ENCODE measurements at regions not wholly inside any gene's neighbourhood (a gene's known extent, or its start where the extent isn't known, plus 50 kb on each side); places are given as distances from the start of the nearest gene placed in this dataset.
A peak's percentile ranks its signal among the peaks of the same experiment; 100 is the strongest.

- TF ChIP-seq POLR2A (IDR thresholded peaks at IDR 0.05): no peak
- TF ChIP-seq CTCF (IDR thresholded peaks at IDR 0.05): no peak
- Histone ChIP-seq H3K27me3 (no peaks in the 10 kb centered on the region), H3K4me3 (no peak overlapping the region), H3K9me3 (no peaks in the 10 kb centered on the region), H3K36me3 (ENCODE audit: low read depth, missing control alignments) (no peaks in the 10 kb centered on the region), H3K4me1 (no peaks in the 10 kb centered on the region), H3K27ac (no peak overlapping the region)
- intact Hi-C loops (cut with DNase I; ENCODE audit: low total_unique reads): no loop called here
- 66 to 94% methylated on average over 2 of the region's 2 CpGs for WGBS, 2 donors
- DNase-seq: no peak
Observed at GRCh38 chr9:1457460-1457859, 407.3 kb downstream of the DMRT2 start.

GRCh38 chr9:1458503-1458902 is 408.3 kb downstream of the DMRT2 start:
- H3K27ac ChIP-seq: no peak overlapping the region
- no peaks in the 10 kb centered on the region for H3K4me1 ChIP-seq
- H3K4me3 ChIP-seq: no peak overlapping the region
- intact Hi-C loops (cut with DNase I; ENCODE audit: low total_unique reads): no loop called here
- no peaks in the 10 kb centered on the region for H3K36me3 ChIP-seq (ENCODE audit: low read depth, missing control alignments)
- DNase-seq: no peak
- no peaks in the 10 kb centered on the region for H3K27me3 ChIP-seq
- no peak for TF ChIP-seq POLR2A (IDR thresholded peaks at IDR 0.05)
- TF ChIP-seq CTCF (IDR thresholded peaks at IDR 0.05): no peak
- H3K9me3 ChIP-seq: no peaks in the 10 kb centered on the region

GRCh38 chr9:1460143-1460769 is 410.1 kb downstream of the DMRT2 start:
- TF ChIP-seq POLR2A (IDR thresholded peaks at IDR 0.05): no peak
- peak; percentile 21 to 56 (median 49) for TF ChIP-seq CTCF (IDR thresholded peaks at IDR 0.05)
- intact Hi-C loops (cut with DNase I; ENCODE audit: low total_unique reads): no loop called here
- peak; percentile 32 for DNase-seq
- whole genome bisulfite sequencing, 2 donors: 69 to 70% methylated on average over 7 of the region's 7 CpGs
- Histone ChIP-seq H3K27me3 (no peaks in the 10 kb centered on the region), H3K27ac (no peak overlapping the region), H3K9me3 (no peaks in the 10 kb centered on the region), H3K36me3 (ENCODE audit: low read depth, missing control alignments) (no peaks in the 10 kb centered on the region), H3K4me3 (no peak overlapping the region), H3K4me1 (no peaks in the 10 kb centered on the region)

DNA sequence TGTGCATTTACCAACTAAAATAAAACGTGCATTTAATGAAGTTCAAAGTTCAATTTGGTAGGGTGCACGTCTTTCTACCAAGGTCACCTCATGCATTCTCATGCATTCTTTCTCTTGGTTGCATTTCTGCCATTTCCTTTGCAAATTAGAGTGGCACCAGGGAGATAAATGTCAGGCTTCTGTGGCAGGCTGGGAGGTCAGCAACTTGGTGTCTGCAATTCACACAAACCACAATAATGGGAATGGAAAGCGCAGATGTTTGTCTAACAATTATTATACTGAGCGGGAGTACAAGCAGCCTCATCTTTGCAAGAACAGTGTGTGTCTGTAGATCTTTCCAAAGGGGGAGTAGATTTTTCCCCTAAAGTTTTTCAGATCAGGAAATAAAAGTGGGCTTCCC is 411.7 kb downstream of the DMRT2 start:
- Histone ChIP-seq H3K4me1 (no peaks in the 10 kb centered on the region), H3K4me3 (no peak overlapping the region), H3K27ac (no peak overlapping the region), H3K9me3 (no peaks in the 10 kb centered on the region), H3K36me3 (ENCODE audit: low read depth, missing control alignments) (no peaks in the 10 kb centered on the region), H3K27me3 (no peaks in the 10 kb centered on the region)
- TF ChIP-seq CTCF (IDR thresholded peaks at IDR 0.05): no peak
- no peak for TF ChIP-seq POLR2A (IDR thresholded peaks at IDR 0.05)
- DNase-seq: no peak
- intact Hi-C loops (cut with DNase I; ENCODE audit: low total_unique reads): no loop called here
- 47 to 59% methylated on average over 4 of the region's 4 CpGs for WGBS, 2 donors

DNA sequence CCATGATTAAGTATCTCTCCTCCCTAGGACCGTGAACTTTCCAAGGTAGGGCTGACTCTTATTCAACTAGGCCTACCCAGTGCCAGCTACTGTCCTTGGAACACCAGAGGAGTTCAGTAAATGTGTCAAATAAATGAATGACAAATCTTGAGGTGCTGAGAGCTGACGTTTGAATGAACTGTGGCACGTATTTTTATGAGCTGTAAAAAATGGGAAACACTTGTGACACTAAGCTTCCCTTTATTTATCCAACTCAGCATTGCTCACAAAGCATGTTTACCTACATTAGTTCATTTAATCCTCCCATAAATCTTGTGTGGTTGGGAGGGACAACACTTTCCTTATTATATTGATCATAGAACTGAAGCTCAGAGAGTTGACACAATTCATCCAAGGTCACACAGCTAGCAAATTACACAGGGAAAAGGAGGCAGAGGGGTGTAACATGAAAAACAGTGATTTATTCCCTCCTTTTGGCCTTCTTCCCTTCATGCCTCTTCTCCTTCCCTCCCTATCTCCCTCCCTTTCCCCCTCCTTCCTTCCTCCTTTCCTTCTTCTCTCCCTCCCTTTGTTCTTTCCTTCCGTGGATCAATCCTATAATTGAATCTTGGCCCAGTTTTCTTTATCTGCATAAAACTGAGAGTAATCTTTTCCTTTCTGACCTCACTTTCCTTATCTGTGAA is 412.6 kb downstream of the DMRT2 start:
- Histone ChIP-seq H3K4me3 (no peak overlapping the region), H3K9me3 (no peaks in the 10 kb centered on the region), H3K27me3 (no peaks in the 10 kb centered on the region), H3K4me1 (no peaks in the 10 kb centered on the region), H3K27ac (no peak overlapping the region), H3K36me3 (ENCODE audit: low read depth, missing control alignments) (no peaks in the 10 kb centered on the region)
- no peak for TF ChIP-seq POLR2A (IDR thresholded peaks at IDR 0.05)
- no peak for TF ChIP-seq CTCF (IDR thresholded peaks at IDR 0.05)
- intact Hi-C loops (cut with DNase I; ENCODE audit: low total_unique reads): no loop called here
- DNase-seq: peak; percentile 19
- WGBS, 2 donors: 50 to 57% methylated on average over 4 of the region's 4 CpGs

All from testis (tissue), 2 donors.